Upper lobe of left lung (tissue), 6 donors: ENCODE measurements at regions not wholly inside any gene's neighbourhood (a gene's known extent, or its start where the extent isn't known, plus 50 kb on each side); places are given as distances from the start of the nearest gene placed in this dataset.

ENCODE experiments used
- ATAC-seq, 2 donors: fragments of 200-7000 bp; cut with Tn5 transposase; one replicate each; pipeline ENCODE4 v1.9.1; 2022; ENCODE audit warnings: mild to moderate bottlenecking in 2 of 2, moderate library complexity in 2 of 2; ENCODE audit not compliant: low FRiP score in 2 of 2
- DNase-seq, 2 donors: peaks; one replicate each; pipeline ENCODE4 v3.0.0-alpha.2; 2019 to 2020
- H3K27ac ChIP-seq, 4 donors: fragments of 200-600 bp; sonication (generic); one replicate each; pipeline ENCODE4 v1.5.1; 2016 to 2019
- H3K27me3 ChIP-seq, 4 donors: fragments of 200-600 bp; sonication (generic); one replicate each; pipeline ENCODE4 v1.5.1; 2017 to 2019
- H3K36me3 ChIP-seq, 4 donors: fragments of 200-600 bp; sonication (generic); one replicate each; pipeline ENCODE4 v1.5.1; 2016 to 2019
- H3K4me1 ChIP-seq, 4 donors: fragments of 200-600 bp; sonication (generic); one replicate each; pipeline ENCODE4 v1.5.1; 2018 to 2019
- H3K4me3 ChIP-seq, 4 donors: fragments of 200-600 bp; sonication (generic); one replicate each; pipeline ENCODE4 v1.5.1; 2017 to 2019; ENCODE audit warnings: mild to moderate bottlenecking in 2 of 4, moderate library complexity in 1 of 4
- H3K9me3 ChIP-seq, 4 donors: fragments of 200-600 bp; sonication (generic); one replicate each; pipeline ENCODE4 v1.5.1; 2018 to 2019
- EP300 ChIP-seq, 4 donors: sonication (generic); formaldehyde crosslinking; IDR thresholded peaks; one replicate each; pipeline ENCODE4 v1.5.1; 2017; ENCODE audit warnings: antibody characterized with exemption in 4 of 4, control low read depth in 2 of 4
- POLR2A ChIP-seq, 4 donors: fragments of 450-650 bp; IDR thresholded peaks; one replicate each; pipeline ENCODE4 v1.5.1; 2016 to 2017; ENCODE audit warnings: antibody characterized with exemption in 4 of 4, mild to moderate bottlenecking in 2 of 4
- POLR2AphosphoS5 ChIP-seq, 2 donors: sonication (generic); formaldehyde crosslinking; IDR thresholded peaks; one replicate each; pipeline ENCODE4 v1.5.1; 2017; ENCODE audit warnings: antibody characterized with exemption in 2 of 2
- WGBS, 2 donors: methylation state at CpG; one replicate each; pipeline ENCODE4 v1.1.5; 2017 to 2018; 5-methylcytosine and 5-hydroxymethylcytosine counted together
- TF ChIP-seq, protein P1 (sequence below), 6 experiments: fragments of 450-650 bp in 4 of 6; fragments of 200-600 bp in 2 of 6; sonication (generic) in 2 of 6; IDR thresholded peaks; one replicate each; pipeline ENCODE4 v1.5.1; 2016 to 2019; ENCODE audit warnings: antibody characterized with exemption in 6 of 6
- donor health status: DM: no; HTN: no; CAD: no; lungs with moderate emphysema.
- donor health status: DM: no; HTN: yes; CAD: no; lungs with severe emphysema.

DNA sequence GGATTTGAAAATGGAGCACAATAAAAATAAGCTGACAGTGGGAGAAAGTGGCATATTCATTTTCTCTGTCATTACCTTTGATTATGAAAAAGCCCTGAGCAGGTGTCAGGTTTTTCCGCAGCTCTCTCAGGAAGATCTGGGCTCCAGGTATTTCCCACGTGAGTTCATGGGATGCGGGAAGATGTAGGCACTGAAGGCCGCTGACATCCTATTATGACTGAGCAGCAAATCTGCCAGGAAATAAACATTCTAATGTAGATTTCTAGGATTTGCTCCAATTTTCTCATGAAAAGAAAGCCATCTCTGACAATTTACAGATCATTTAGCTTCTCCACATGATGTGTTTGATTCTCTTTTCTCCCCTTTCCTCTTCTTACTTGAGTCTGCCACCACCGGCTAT lies 160.7 kb downstream of the KIT start:
- Histone ChIP-seq H3K9me3 (no peaks in the 10 kb centered on the region), H3K36me3 (no peaks in the 10 kb centered on the region), H3K27me3 (no peaks in the 10 kb centered on the region), H3K4me1 (peaks cover 0 to 2% (median 0%) of the 10 kb centered on the region in 4 donors), H3K27ac (no peak overlapping the region), H3K4me3 (no peak overlapping the region)
- ATAC-seq: no peak
- 74 to 82% methylated on average over 5 of the region's 5 CpGs for whole genome bisulfite sequencing, 2 donors
- no peak for DNase-seq
- no peak for TF ChIP-seq POLR2AphosphoS5 (IDR thresholded peaks at IDR 0.05)
- TF ChIP-seq POLR2A (IDR thresholded peaks at IDR 0.05): no peak
- TF ChIP-seq, protein P1, sequence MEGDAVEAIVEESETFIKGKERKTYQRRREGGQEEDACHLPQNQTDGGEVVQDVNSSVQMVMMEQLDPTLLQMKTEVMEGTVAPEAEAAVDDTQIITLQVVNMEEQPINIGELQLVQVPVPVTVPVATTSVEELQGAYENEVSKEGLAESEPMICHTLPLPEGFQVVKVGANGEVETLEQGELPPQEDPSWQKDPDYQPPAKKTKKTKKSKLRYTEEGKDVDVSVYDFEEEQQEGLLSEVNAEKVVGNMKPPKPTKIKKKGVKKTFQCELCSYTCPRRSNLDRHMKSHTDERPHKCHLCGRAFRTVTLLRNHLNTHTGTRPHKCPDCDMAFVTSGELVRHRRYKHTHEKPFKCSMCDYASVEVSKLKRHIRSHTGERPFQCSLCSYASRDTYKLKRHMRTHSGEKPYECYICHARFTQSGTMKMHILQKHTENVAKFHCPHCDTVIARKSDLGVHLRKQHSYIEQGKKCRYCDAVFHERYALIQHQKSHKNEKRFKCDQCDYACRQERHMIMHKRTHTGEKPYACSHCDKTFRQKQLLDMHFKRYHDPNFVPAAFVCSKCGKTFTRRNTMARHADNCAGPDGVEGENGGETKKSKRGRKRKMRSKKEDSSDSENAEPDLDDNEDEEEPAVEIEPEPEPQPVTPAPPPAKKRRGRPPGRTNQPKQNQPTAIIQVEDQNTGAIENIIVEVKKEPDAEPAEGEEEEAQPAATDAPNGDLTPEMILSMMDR (IDR thresholded peaks at IDR 0.05): no peak
- TF ChIP-seq EP300 (IDR thresholded peaks at IDR 0.05): no peak

DNA sequence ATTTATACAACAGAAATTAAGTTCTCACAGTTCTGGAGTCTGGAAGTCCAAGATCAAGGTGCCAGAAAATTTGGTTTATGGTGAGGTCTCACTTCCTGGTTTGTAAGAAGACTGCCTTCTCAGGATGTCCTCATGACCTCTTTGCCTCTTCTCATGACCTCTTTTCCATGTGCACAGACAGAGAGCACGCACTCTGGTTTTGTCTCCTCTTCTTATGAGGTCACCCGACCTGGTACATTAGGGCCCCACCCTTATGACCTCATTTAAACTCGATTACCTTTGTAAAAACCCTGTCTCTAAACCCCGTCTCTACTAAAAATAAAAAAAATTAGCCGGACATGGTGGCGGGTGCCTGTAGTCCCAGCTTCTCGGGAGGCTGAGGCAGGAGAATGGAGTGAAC lies 155.9 kb downstream of the KIT start:
- no peak for TF ChIP-seq EP300 (IDR thresholded peaks at IDR 0.05)
- TF ChIP-seq POLR2A (IDR thresholded peaks at IDR 0.05): no peak
- no peak for TF ChIP-seq POLR2AphosphoS5 (IDR thresholded peaks at IDR 0.05)
- TF ChIP-seq, protein P1 (IDR thresholded peaks at IDR 0.05): no peak
- no peak for DNase-seq
- Histone ChIP-seq H3K4me3 (no peak overlapping the region), H3K4me1 (no peaks in the 10 kb centered on the region), H3K9me3 (peaks cover 0 to 9% (median 0%) of the 10 kb centered on the region in 4 donors), H3K27me3 (no peaks in the 10 kb centered on the region), H3K27ac (no peak overlapping the region), H3K36me3 (no peaks in the 10 kb centered on the region)
- no peak for ATAC-seq
- WGBS, 2 donors: 85 to 86% methylated on average over 7 of the region's 7 CpGs

- ATAC-seq (no peak), DNase-seq (no peak)
- H3K36me3 ChIP-seq: no peaks in the 10 kb centered on the region
- H3K4me1 ChIP-seq: no peaks in the 10 kb centered on the region
- no peak for TF ChIP-seq POLR2AphosphoS5 (IDR thresholded peaks at IDR 0.05)
- no peak for TF ChIP-seq POLR2A (IDR thresholded peaks at IDR 0.05)
- TF ChIP-seq, protein P1 (IDR thresholded peaks at IDR 0.05): no peak
- TF ChIP-seq EP300 (IDR thresholded peaks at IDR 0.05): no peak
- H3K4me3 ChIP-seq: no peak overlapping the region
- peaks cover 0 to 8% (median 0%) of the 10 kb centered on the region in 4 donors for H3K9me3 ChIP-seq
- H3K27ac ChIP-seq: no peak overlapping the region
- H3K27me3 ChIP-seq: no peaks in the 10 kb centered on the region
Measured at GRCh38 chr4:54806351-54806750, 148.6 kb downstream of the KIT start.

DNA sequence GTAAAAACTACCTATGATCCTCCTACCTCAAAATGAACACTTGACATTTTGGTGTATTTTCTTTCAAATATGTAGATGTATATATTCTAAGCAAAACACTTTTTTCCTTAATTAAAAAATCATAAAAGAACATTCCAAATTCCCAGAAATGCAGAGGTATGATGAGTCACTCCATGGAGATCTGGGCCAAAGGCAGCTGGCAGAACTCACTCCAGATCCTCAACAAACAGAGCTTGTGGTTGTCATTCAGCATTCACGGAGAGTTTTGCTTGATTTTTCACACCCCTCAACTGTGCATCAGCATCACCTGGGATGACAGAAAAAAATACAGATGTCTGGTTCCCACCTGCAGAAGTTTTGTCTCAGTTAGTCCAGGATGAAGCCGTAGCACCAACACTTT lies 144.6 kb downstream of the KIT start:
- Histone ChIP-seq H3K4me3 (no peak overlapping the region), H3K27ac (no peak overlapping the region), H3K4me1 (no peaks in the 10 kb centered on the region), H3K27me3 (no peaks in the 10 kb centered on the region), H3K9me3 (peaks cover 0 to 4% (median 0%) of the 10 kb centered on the region in 4 donors), H3K36me3 (no peaks in the 10 kb centered on the region)
- TF ChIP-seq EP300 (IDR thresholded peaks at IDR 0.05) (no peak), POLR2AphosphoS5 (IDR thresholded peaks at IDR 0.05) (no peak), POLR2A (IDR thresholded peaks at IDR 0.05) (no peak)
- TF ChIP-seq, protein P1 (IDR thresholded peaks at IDR 0.05): no peak
- DNase-seq (no peak), ATAC-seq (no peak)
- WGBS, 2 donors: 85 to 92% methylated on average over 2 of the region's 2 CpGs

DNA sequence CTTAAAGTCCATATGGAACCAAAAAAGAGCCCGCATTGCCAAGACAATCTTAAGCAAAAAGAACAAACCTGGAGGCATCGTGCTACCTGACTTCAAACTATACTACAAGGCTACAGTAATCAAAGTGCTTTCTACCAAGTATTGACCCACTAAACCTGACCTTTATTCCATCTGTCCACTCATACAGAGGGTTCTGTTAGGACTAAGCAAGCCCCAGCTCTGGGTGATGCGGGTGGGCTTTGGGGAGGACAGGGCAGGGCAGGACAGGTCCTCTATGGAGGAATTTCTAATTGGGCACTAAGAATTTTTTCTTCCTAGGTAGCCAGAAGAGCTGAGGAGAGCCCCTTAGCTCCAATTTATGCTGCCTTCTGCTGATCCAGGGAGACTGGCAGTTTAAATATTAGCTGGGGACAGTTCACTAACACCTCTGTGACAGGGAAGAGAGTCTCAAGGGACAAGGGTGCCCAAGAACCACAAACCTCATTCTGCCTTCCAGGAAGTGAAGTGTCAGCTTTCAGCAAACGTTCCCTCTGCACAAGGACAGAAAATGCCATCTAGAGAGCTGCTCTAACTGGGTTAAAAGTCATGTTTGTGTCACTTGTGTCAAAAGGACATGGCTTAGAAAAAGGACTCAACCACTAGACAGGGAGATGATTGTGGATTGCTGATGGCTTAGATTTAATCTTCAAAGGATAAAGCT lies 143.2 kb downstream of the KIT start:
- WGBS, 2 donors: 67 to 72% methylated on average over 4 of the region's 4 CpGs
- H3K27ac ChIP-seq: no peak overlapping the region
- no peak for ATAC-seq

More for the DNA sequence above, 143.2 kb downstream of the KIT start:
- DNase-seq: no peak
- H3K27me3 ChIP-seq: no peaks in the 10 kb centered on the region
- no peaks in the 10 kb centered on the region for H3K36me3 ChIP-seq
- no peaks in the 10 kb centered on the region for H3K9me3 ChIP-seq
- H3K4me1 ChIP-seq: no peaks in the 10 kb centered on the region
- H3K4me3 ChIP-seq: no peak overlapping the region
- no peak for TF ChIP-seq EP300 (IDR thresholded peaks at IDR 0.05)
- no peak for TF ChIP-seq POLR2AphosphoS5 (IDR thresholded peaks at IDR 0.05)
- TF ChIP-seq, protein P1 (IDR thresholded peaks at IDR 0.05): no peak
- TF ChIP-seq POLR2A (IDR thresholded peaks at IDR 0.05): no peak
